Trophoblast cell (in vitro differentiated cells and primary cell): ENCODE measurements at regions not wholly inside any gene's neighbourhood (a gene's known extent, or its start where the extent isn't known, plus 50 kb on each side); places are given as distances from the start of the nearest gene placed in this dataset.

Experiments used
- DNase-seq, 2 donors: peaks; one replicate each; pipeline ENCODE4 v3.0.0-alpha.2; 2016
- H2AFZ ChIP-seq: 2 replicates; pipeline ENCODE4 v1.6.1; 2013; ENCODE audit warnings: low read length, moderate library complexity, mild to moderate bottlenecking; ENCODE audit not compliant: insufficient read depth, poor library complexity
- H2AK5ac ChIP-seq: 2 replicates; pipeline ENCODE4 v1.6.1; 2013; ENCODE audit warnings: mild to moderate bottlenecking, low read length
- H2BK120ac ChIP-seq: 2 replicates; pipeline ENCODE4 v1.6.1; 2013; ENCODE audit warnings: low read length, mild to moderate bottlenecking, moderate library complexity; ENCODE audit not compliant: insufficient read depth, poor library complexity
- H2BK12ac ChIP-seq: 2 replicates; pipeline ENCODE4 v1.6.1; 2013; ENCODE audit warnings: mild to moderate bottlenecking, low read length, moderate library complexity
- H2BK5ac ChIP-seq: 2 replicates; pipeline ENCODE4 v1.6.1; 2013; ENCODE audit warnings: low read length, low read depth, moderate library complexity, mild to moderate bottlenecking; ENCODE audit not compliant: poor library complexity
- H3K14ac ChIP-seq: 2 replicates; pipeline ENCODE4 v1.6.1; 2013; ENCODE audit warnings: mild to moderate bottlenecking, low read length
- H3K18ac ChIP-seq: 2 replicates; pipeline ENCODE4 v1.6.1; 2013; ENCODE audit warnings: mild to moderate bottlenecking, low read length
- H3K23ac ChIP-seq: 2 replicates; pipeline ENCODE4 v1.6.1; 2013; ENCODE audit warnings: low read length
- H3K27ac ChIP-seq: 2 replicates; pipeline ENCODE4 v1.5.1; 2013; ENCODE audit warnings: low read depth, mild to moderate bottlenecking, inconsistent platforms, low read length, moderate library complexity
- H3K27me3 ChIP-seq: 2 replicates; pipeline ENCODE4 v1.6.1; 2013; ENCODE audit warnings: inconsistent platforms, mild to moderate bottlenecking, low read length, moderate library complexity; ENCODE audit not compliant: insufficient read depth
- H3K36me3 ChIP-seq, 2 experiments: 1 replicate in 1 of 2; 2 replicates in 1 of 2; pipeline ENCODE4 v1.6.1; 2013; ENCODE audit warnings: low read length in 2 of 2, mild to moderate bottlenecking in 2 of 2, moderate library complexity in 1 of 2; ENCODE audit not compliant: insufficient read depth in 2 of 2, control insufficient read depth in 1 of 2
- H3K4ac ChIP-seq: 2 replicates; pipeline ENCODE4 v1.6.1; 2013; ENCODE audit warnings: low read depth, mild to moderate bottlenecking, low read length, moderate library complexity
- H3K4me1 ChIP-seq, 2 experiments: 1 replicate in 1 of 2; 2 replicates in 1 of 2; pipeline ENCODE4 v1.6.1; 2013; ENCODE audit warnings: low read length in 2 of 2, mild to moderate bottlenecking in 2 of 2, moderate library complexity in 1 of 2; ENCODE audit not compliant: insufficient read depth in 2 of 2, control insufficient read depth in 1 of 2
- H3K4me2 ChIP-seq: 2 replicates; pipeline ENCODE4 v1.6.1; 2013; ENCODE audit warnings: inconsistent platforms, mild to moderate bottlenecking, low read length, moderate library complexity
- H3K4me3 ChIP-seq: 2 replicates; pipeline ENCODE4 v1.5.1; 2013; ENCODE audit warnings: mild to moderate bottlenecking, low read depth, low read length, inconsistent platforms
- H3K79me1 ChIP-seq: one replicate; pipeline ENCODE4 v1.6.1; 2013; ENCODE audit warnings: low read length
- H3K79me2 ChIP-seq: 2 replicates; pipeline ENCODE4 v1.6.1; 2013; ENCODE audit warnings: low read length, mild to moderate bottlenecking; ENCODE audit not compliant: control insufficient read depth, insufficient read depth, poor library complexity
- H3K9ac ChIP-seq: 2 replicates; pipeline ENCODE4 v1.6.1; 2013; ENCODE audit warnings: mild to moderate bottlenecking, low read length
- H3K9me3 ChIP-seq: 2 replicates; pipeline ENCODE4 v1.6.1; 2013; ENCODE audit warnings: low read depth, mild to moderate bottlenecking, control low read depth, inconsistent platforms, low read length; ENCODE audit not compliant: insufficient read depth
- H4K12ac ChIP-seq: 2 replicates; pipeline ENCODE4 v1.6.1; 2013; ENCODE audit warnings: low read depth, mild to moderate bottlenecking, low read length, moderate library complexity
- H4K8ac ChIP-seq: 2 replicates; pipeline ENCODE4 v1.6.1; 2013; ENCODE audit warnings: low read depth, mild to moderate bottlenecking, low read length, moderate library complexity
- H4K91ac ChIP-seq: one replicate; pipeline ENCODE4 v1.6.1; 2013; ENCODE audit warnings: low read depth, mild to moderate bottlenecking, low read length, moderate library complexity
- WGBS: extraction: QIAGEN DNeasy Blood & Tissue Kit; methylation state at CpG from one replicate; pipeline ENCODE4 v1.1.7; 2013; ENCODE audit warnings: missing lambda C conversion rate; ENCODE audit not compliant: insufficient read length, insufficient coverage; ENCODE audit errors: extremely low coverage; 5-methylcytosine and 5-hydroxymethylcytosine counted together

GRCh38 chr10:59587756-59588140, 121.9 kb downstream of the SLC16A9 start:
- H3K4me3 ChIP-seq: no peak overlapping the region
- WGBS: no CpG with 5 or more reads among the region's 2 CpGs
- no peaks in the 10 kb centered on the region for H3K4me1 ChIP-seq
- H3K36me3 ChIP-seq: no peaks in the 10 kb centered on the region
- H4K91ac ChIP-seq: no peak overlapping the region
- H3K27me3 ChIP-seq: no peaks in the 10 kb centered on the region
- H3K18ac ChIP-seq: no peak overlapping the region
- no peak overlapping the region for H3K14ac ChIP-seq
- no peak overlapping the region for H4K12ac ChIP-seq
- H3K9ac ChIP-seq: no peak overlapping the region
- H3K4me2 ChIP-seq: no peak overlapping the region
- H2BK5ac ChIP-seq: no peak overlapping the region
- H3K4ac ChIP-seq: no peak overlapping the region
- no peak overlapping the region for H2AK5ac ChIP-seq
- H4K8ac ChIP-seq: no peak overlapping the region
- H3K79me1 ChIP-seq: no peaks in the 10 kb centered on the region
- no peaks in the 10 kb centered on the region for H3K9me3 ChIP-seq
- no peaks in the 10 kb centered on the region for H3K79me2 ChIP-seq
- H3K23ac ChIP-seq: no peak overlapping the region
- no peak overlapping the region for H2BK120ac ChIP-seq
- H3K27ac ChIP-seq: no peak overlapping the region
- H2BK12ac ChIP-seq: no peak overlapping the region
- H2AFZ ChIP-seq: no peak overlapping the region
- DNase-seq: no peak

- Histone ChIP-seq H3K4ac (no peak overlapping the region), H3K18ac (no peak overlapping the region), H2BK5ac (no peak overlapping the region), H3K23ac (no peak overlapping the region), H3K27me3 (no peaks in the 10 kb centered on the region), H4K12ac (no peak overlapping the region), H3K4me2 (no peak overlapping the region), H3K36me3 (no peaks in the 10 kb centered on the region), H3K27ac (no peak overlapping the region), H2BK12ac (no peak overlapping the region), H2BK120ac (no peak overlapping the region), H3K9me3 (no peaks in the 10 kb centered on the region), H2AFZ (no peak overlapping the region), H4K8ac (no peak overlapping the region), H3K4me3 (no peak overlapping the region), H3K14ac (no peak overlapping the region), H2AK5ac (no peak overlapping the region), H3K9ac (no peak overlapping the region), H3K4me1 (no peaks in the 10 kb centered on the region), H4K91ac (no peak overlapping the region), H3K79me2 (no peaks in the 10 kb centered on the region), H3K79me1 (no peaks in the 10 kb centered on the region)
- no peak for DNase-seq
- WGBS: no CpG with 5 or more reads among the region's 2 CpGs
These were observed 122.4 kb downstream of the SLC16A9 start for GRCh38 chr10:59587083-59587755.

GRCh38 chr10:59586407-59586891, 123.2 kb downstream of the SLC16A9 start:
- Histone ChIP-seq H3K23ac (no peak overlapping the region), H3K14ac (no peak overlapping the region), H4K8ac (no peak overlapping the region), H3K9ac (no peak overlapping the region), H3K4me3 (no peak overlapping the region), H2BK12ac (no peak overlapping the region), H2BK5ac (no peak overlapping the region), H4K91ac (no peak overlapping the region), H3K4me1 (no peaks in the 10 kb centered on the region), H3K18ac (no peak overlapping the region), H2BK120ac (no peak overlapping the region), H2AFZ (no peak overlapping the region), H4K12ac (no peak overlapping the region), H3K9me3 (no peaks in the 10 kb centered on the region), H3K27ac (no peak overlapping the region), H3K79me1 (no peaks in the 10 kb centered on the region), H3K4me2 (no peak overlapping the region), H3K27me3 (no peaks in the 10 kb centered on the region), H3K36me3 (no peaks in the 10 kb centered on the region), H3K79me2 (no peaks in the 10 kb centered on the region), H2AK5ac (no peak overlapping the region), H3K4ac (no peak overlapping the region)
- DNase-seq: no peak
- no CpG with 5 or more reads among the region's 2 CpGs for WGBS

- H4K12ac ChIP-seq: no peak overlapping the region
- no peak overlapping the region for H4K91ac ChIP-seq
- H3K4me3 ChIP-seq: no peak overlapping the region
- H3K36me3 ChIP-seq: no peaks in the 10 kb centered on the region
- no peak overlapping the region for H3K23ac ChIP-seq
- H3K79me1 ChIP-seq: no peaks in the 10 kb centered on the region
- no peak overlapping the region for H4K8ac ChIP-seq
- H3K27ac ChIP-seq: no peak overlapping the region
- no peaks in the 10 kb centered on the region for H3K27me3 ChIP-seq
- H2BK120ac ChIP-seq: no peak overlapping the region
- H3K4me1 ChIP-seq: no peaks in the 10 kb centered on the region
- H3K79me2 ChIP-seq: no peaks in the 10 kb centered on the region
- H2BK12ac ChIP-seq: no peak overlapping the region
- no peak overlapping the region for H3K18ac ChIP-seq
- peak in 1 of 2 donors; percentile 39 for DNase-seq
- no peak overlapping the region for H3K4ac ChIP-seq
- no peak overlapping the region for H3K14ac ChIP-seq
- no peak overlapping the region for H2BK5ac ChIP-seq
- no peak overlapping the region for H3K9ac ChIP-seq
- no peaks in the 10 kb centered on the region for H3K9me3 ChIP-seq
- H2AK5ac ChIP-seq: no peak overlapping the region
- H2AFZ ChIP-seq: no peak overlapping the region
- no peak overlapping the region for H3K4me2 ChIP-seq
- WGBS: no CpG with 5 or more reads among the region's 4 CpGs
These were observed 124.5 kb downstream of the SLC16A9 start for GRCh38 chr10:59585046-59585700.
